GM23248 (cell line): ENCODE measurements at regions not wholly inside any gene's neighbourhood (a gene's known extent, or its start where the extent isn't known, plus 50 kb on each side); places are given as distances from the start of the nearest gene placed in this dataset.

Source experiments
- EZH2 ChIP-seq: fragments of 200-600 bp; sonication (generic); IDR thresholded peaks from 2 replicates; pipeline ENCODE4 v1.6.1; 2018; ENCODE audit warnings: antibody characterized with exemption, mild to moderate bottlenecking; ENCODE audit not compliant: insufficient read depth, poor library complexity, severe bottlenecking
- EZH2phosphoT487 ChIP-seq: fragments of 200-600 bp; sonication (generic); IDR thresholded peaks from 2 replicates; pipeline ENCODE4 v1.6.1; 2018; ENCODE audit warnings: antibody characterized with exemption, moderate library complexity, mild to moderate bottlenecking, low read depth; ENCODE audit not compliant: insufficient read depth

- no peak for TF ChIP-seq EZH2phosphoT487
- TF ChIP-seq EZH2 = no peak
These were observed 94.5 kb upstream of the TOP3B start for GRCh38 chr22:22076932-22077703.
